ENCODE measurements at regions not wholly inside any gene's neighbourhood (a gene's known extent, or its start where the extent isn't known, plus 50 kb on each side); places are given as distances from the start of the nearest gene placed in this dataset.

- no peak overlapping the region for H3K27ac ChIP-seq
Observed at GRCh38 chr13:29953542-29953941, 103.1 kb upstream of the UBL3 start.

GRCh38 chr13:29952245-29952644, 101.8 kb upstream of the UBL3 start:
- Histone ChIP-seq H3K27me3 (no peaks in the 10 kb centered on the region), H3K4me3 (no peak overlapping the region), H3K4me1 (no peaks in the 10 kb centered on the region), H3K9me3 (no peaks in the 10 kb centered on the region), H3K36me3 (no peaks in the 10 kb centered on the region), H3K27ac (no peak overlapping the region)
- intact Hi-C loops (cut with DNase I): no loop called here
- TF ChIP-seq CTCF (IDR thresholded peaks at IDR 0.05): no peak
- no peak for TF ChIP-seq POLR2AphosphoS5 (IDR thresholded peaks at IDR 0.05; ENCODE audit: insufficient read depth in 1 of 2, low read depth in 1 of 2)
- TF ChIP-seq POLR2A (IDR thresholded peaks at IDR 0.05): no peak
- no peak for DNase-seq (ENCODE audit: extremely low spot score in 2 of 2)

More at GRCh38 chr13:29953542-29953941, 103.1 kb upstream of the UBL3 start:
- intact Hi-C loops (cut with DNase I): no loop called here
- TF ChIP-seq POLR2AphosphoS5 (IDR thresholded peaks at IDR 0.05; ENCODE audit: insufficient read depth in 1 of 2, low read depth in 1 of 2) (no peak), CTCF (IDR thresholded peaks at IDR 0.05) (no peak), POLR2A (IDR thresholded peaks at IDR 0.05) (no peak)
- Histone ChIP-seq H3K9me3 (no peaks in the 10 kb centered on the region), H3K27me3 (no peaks in the 10 kb centered on the region), H3K4me1 (no peaks in the 10 kb centered on the region), H3K4me3 (no peak overlapping the region), H3K36me3 (no peaks in the 10 kb centered on the region)
- DNase-seq (ENCODE audit: extremely low spot score in 2 of 2): no peak

GRCh38 chr13:29948791-29949190, 98.4 kb upstream of the UBL3 start:
- TF ChIP-seq CTCF (IDR thresholded peaks at IDR 0.05) (no peak), POLR2AphosphoS5 (IDR thresholded peaks at IDR 0.05; ENCODE audit: insufficient read depth in 1 of 2, low read depth in 1 of 2) (no peak), POLR2A (IDR thresholded peaks at IDR 0.05) (no peak)
- Histone ChIP-seq H3K9me3 (no peaks in the 10 kb centered on the region), H3K27ac (no peak overlapping the region), H3K36me3 (no peaks in the 10 kb centered on the region), H3K27me3 (no peaks in the 10 kb centered on the region), H3K4me3 (no peak overlapping the region), H3K4me1 (no peaks in the 10 kb centered on the region)
- intact Hi-C loops (cut with DNase I): no loop called here
- DNase-seq (ENCODE audit: extremely low spot score in 2 of 2): no peak

- no peaks in the 10 kb centered on the region for H3K36me3 ChIP-seq
- no peaks in the 10 kb centered on the region for H3K9me3 ChIP-seq
- no peaks in the 10 kb centered on the region for H3K4me1 ChIP-seq
- no peak overlapping the region for H3K4me3 ChIP-seq
- no peaks in the 10 kb centered on the region for H3K27me3 ChIP-seq
- intact Hi-C loops (cut with DNase I): no loop called here
- H3K27ac ChIP-seq: no peak overlapping the region
- no peak for TF ChIP-seq POLR2A (IDR thresholded peaks at IDR 0.05)
- no peak for TF ChIP-seq CTCF (IDR thresholded peaks at IDR 0.05)
- no peak for TF ChIP-seq POLR2AphosphoS5 (IDR thresholded peaks at IDR 0.05; ENCODE audit: insufficient read depth in 1 of 2, low read depth in 1 of 2)
- DNase-seq (ENCODE audit: extremely low spot score in 2 of 2): no peak
Observed at GRCh38 chr13:29948244-29948643, 97.8 kb upstream of the UBL3 start.

- intact Hi-C loops (cut with DNase I): no loop called here
- H3K4me1 ChIP-seq: no peaks in the 10 kb centered on the region
- H3K9me3 ChIP-seq: no peaks in the 10 kb centered on the region
- H3K27ac ChIP-seq: no peak overlapping the region
- H3K4me3 ChIP-seq: no peak overlapping the region
- DNase-seq (ENCODE audit: extremely low spot score in 2 of 2): peak in 1 of 2 donors; percentile 77
- H3K27me3 ChIP-seq: no peaks in the 10 kb centered on the region
- no peaks in the 10 kb centered on the region for H3K36me3 ChIP-seq
- no peak for TF ChIP-seq POLR2A (IDR thresholded peaks at IDR 0.05)
- no peak for TF ChIP-seq POLR2AphosphoS5 (IDR thresholded peaks at IDR 0.05; ENCODE audit: insufficient read depth in 1 of 2, low read depth in 1 of 2)
- no peak for TF ChIP-seq CTCF (IDR thresholded peaks at IDR 0.05)
Observed at GRCh38 chr13:29947839-29948238, 97.4 kb upstream of the UBL3 start.
